ENCODE measurements at regions not wholly inside any gene's neighbourhood (a gene's known extent, or its start where the extent isn't known, plus 50 kb on each side); places are given as distances from the start of the nearest gene placed in this dataset.

- TF ChIP-seq CTCF (IDR thresholded peaks at IDR 0.05): no peak
These were observed 120.0 kb upstream of the EGFR start for GRCh38 chr7:54898659-54899340.

- no peak for TF ChIP-seq CTCF (IDR thresholded peaks at IDR 0.05)
These were observed 117.0 kb upstream of the EGFR start for GRCh38 chr7:54901840-54902239.

DNA sequence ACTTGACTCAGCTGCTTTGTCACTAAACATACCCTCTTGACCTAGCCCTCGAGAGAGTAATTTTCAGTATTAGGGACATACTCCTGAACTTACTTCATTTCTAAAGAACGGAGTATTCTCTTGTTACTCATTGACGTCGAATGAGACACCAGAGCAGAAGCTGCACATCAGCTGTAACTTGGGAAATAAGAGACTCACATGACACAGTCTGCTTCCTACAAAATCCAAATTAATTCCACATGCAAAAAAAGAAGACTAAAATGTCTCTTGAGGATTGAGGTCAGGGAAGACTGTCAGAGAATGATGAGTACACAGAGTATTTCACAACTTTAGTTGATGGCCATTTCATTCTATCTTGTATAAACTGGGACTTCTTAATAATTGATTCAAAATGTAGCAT, 114.7 kb upstream of the EGFR start:
- TF ChIP-seq CTCF (IDR thresholded peaks at IDR 0.05): no peak

DNA sequence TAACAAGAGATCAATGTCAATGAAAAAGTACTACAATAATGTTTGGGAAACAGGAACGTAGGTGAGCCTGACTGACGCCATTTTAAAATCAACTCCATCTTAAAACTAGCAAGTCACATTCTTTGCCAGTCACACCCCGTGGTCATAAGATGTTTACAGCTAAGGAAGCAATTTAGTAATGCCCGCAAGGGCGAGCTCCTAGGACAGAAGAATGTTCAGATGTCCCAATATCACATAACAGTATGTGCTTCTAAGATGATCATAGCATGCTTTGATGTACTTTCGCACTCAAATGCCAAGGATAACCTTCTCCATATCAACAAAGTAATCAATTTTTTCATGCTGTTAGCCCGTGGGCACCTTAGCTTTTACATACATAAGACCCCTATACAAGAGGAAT, 113.8 kb upstream of the EGFR start:
- no peak for TF ChIP-seq CTCF (IDR thresholded peaks at IDR 0.05)

DNA sequence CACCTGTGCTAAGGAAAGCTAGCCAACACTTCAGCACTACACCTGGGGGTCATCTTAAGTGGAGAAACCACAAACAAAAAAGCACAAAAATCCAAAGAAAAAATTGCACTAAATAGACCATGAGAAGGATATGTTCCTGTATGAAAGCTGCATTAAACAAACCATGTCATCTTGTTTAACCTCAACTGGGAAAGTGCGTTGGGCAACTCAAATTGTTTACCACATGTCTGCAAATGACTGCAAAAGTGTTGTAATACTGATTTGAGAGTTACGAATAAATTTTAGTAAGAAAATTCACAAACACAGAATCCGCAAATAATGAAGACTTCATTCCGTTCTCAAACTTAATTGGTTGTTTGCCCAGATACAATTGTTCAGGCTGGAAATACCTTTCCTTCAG, 111.9 kb upstream of the EGFR start:
- no peak for TF ChIP-seq CTCF (IDR thresholded peaks at IDR 0.05)

GRCh38 chr7:54907981-54908380, 110.8 kb upstream of the EGFR start:
- no peak for TF ChIP-seq CTCF (IDR thresholded peaks at IDR 0.05)

- no peak for TF ChIP-seq CTCF (IDR thresholded peaks at IDR 0.05)
These were observed 109.9 kb upstream of the EGFR start for GRCh38 chr7:54908760-54909438.

All from LNCAP (cell line).